DND-41 (cell line): ENCODE measurements at regions not wholly inside any gene's neighbourhood (a gene's known extent, or its start where the extent isn't known, plus 50 kb on each side); places are given as distances from the start of the nearest gene placed in this dataset.

Experiments used
- ATAC-seq: fragments of 200-7000 bp; cut with Tn5 transposase; 3 replicates; pipeline ENCODE4 v1.9.1; 2021; ENCODE audit warnings: low read depth; ENCODE audit not compliant: insufficient read depth
- DNase-seq: peaks from one replicate; pipeline ENCODE4 v3.0.0-alpha.2; 2020
- H2AFZ ChIP-seq: 2 replicates; pipeline ENCODE4 v1.6.0; 2012; ENCODE audit warnings: low read depth, low read length
- H3K27ac ChIP-seq: 2 replicates; pipeline ENCODE4 v1.5.1; 2012; ENCODE audit warnings: low read length, inconsistent platforms
- H3K27me3 ChIP-seq: fragments of 200-600 bp; sonication (generic); 2 replicates; pipeline ENCODE4 v1.6.0; 2012; ENCODE audit warnings: low read length, mild to moderate bottlenecking, inconsistent platforms; ENCODE audit not compliant: insufficient read depth, poor library complexity
- H3K36me3 ChIP-seq: 2 replicates; pipeline ENCODE4 v1.5.1; 2012; ENCODE audit warnings: low read length, inconsistent platforms; ENCODE audit not compliant: insufficient read depth
- H3K4me1 ChIP-seq: 2 replicates; pipeline ENCODE4 v1.5.1; 2012; ENCODE audit warnings: mild to moderate bottlenecking, low read length; ENCODE audit not compliant: insufficient read depth
- H3K4me2 ChIP-seq: 2 replicates; pipeline ENCODE4 v1.6.0; 2012; ENCODE audit warnings: mild to moderate bottlenecking, moderate library complexity, low read length, inconsistent platforms; ENCODE audit not compliant: insufficient read depth
- H3K4me3 ChIP-seq, 2 experiments: fragments of 200-600 bp in 1 of 2; shearing (Covaris generic) in 1 of 2; 2 replicates each; pipeline ENCODE4 v1.5.1; 2012 to 2016; ENCODE audit warnings: inconsistent platforms in 2 of 2, low read length in 2 of 2, mild to moderate bottlenecking in 2 of 2, low read depth in 1 of 2, moderate library complexity in 1 of 2
- H3K79me2 ChIP-seq: 2 replicates; pipeline ENCODE4 v1.6.0; 2012; ENCODE audit warnings: low read length, inconsistent platforms; ENCODE audit not compliant: insufficient read depth
- H3K9ac ChIP-seq: 2 replicates; pipeline ENCODE4 v1.6.0; 2012; ENCODE audit warnings: low read depth, mild to moderate bottlenecking, inconsistent platforms, low read length, moderate library complexity
- H3K9me3 ChIP-seq: 2 replicates; pipeline ENCODE4 v1.5.1; 2012; ENCODE audit warnings: low read length, moderate library complexity, mild to moderate bottlenecking, inconsistent platforms; ENCODE audit not compliant: insufficient read depth, severe bottlenecking
- H4K20me1 ChIP-seq: 2 replicates; pipeline ENCODE4 v1.6.0; 2012; ENCODE audit warnings: low read length; ENCODE audit not compliant: insufficient read depth
- EZH2 ChIP-seq: IDR thresholded peaks from 3 replicates; pipeline ENCODE4 v1.6.1; 2012; ENCODE audit warnings: borderline replicate concordance, low read depth, mild to moderate bottlenecking, moderate library complexity, low read length, inconsistent platforms; ENCODE audit not compliant: severe bottlenecking
- TF ChIP-seq, protein P1 (sequence below): IDR thresholded peaks from 2 replicates; pipeline ENCODE4 v1.5.1; 2012; ENCODE audit warnings: borderline replicate concordance, low read length, moderate library complexity, mild to moderate bottlenecking; ENCODE audit not compliant: poor library complexity, severe bottlenecking; ENCODE audit errors: extremely low read depth

DNA sequence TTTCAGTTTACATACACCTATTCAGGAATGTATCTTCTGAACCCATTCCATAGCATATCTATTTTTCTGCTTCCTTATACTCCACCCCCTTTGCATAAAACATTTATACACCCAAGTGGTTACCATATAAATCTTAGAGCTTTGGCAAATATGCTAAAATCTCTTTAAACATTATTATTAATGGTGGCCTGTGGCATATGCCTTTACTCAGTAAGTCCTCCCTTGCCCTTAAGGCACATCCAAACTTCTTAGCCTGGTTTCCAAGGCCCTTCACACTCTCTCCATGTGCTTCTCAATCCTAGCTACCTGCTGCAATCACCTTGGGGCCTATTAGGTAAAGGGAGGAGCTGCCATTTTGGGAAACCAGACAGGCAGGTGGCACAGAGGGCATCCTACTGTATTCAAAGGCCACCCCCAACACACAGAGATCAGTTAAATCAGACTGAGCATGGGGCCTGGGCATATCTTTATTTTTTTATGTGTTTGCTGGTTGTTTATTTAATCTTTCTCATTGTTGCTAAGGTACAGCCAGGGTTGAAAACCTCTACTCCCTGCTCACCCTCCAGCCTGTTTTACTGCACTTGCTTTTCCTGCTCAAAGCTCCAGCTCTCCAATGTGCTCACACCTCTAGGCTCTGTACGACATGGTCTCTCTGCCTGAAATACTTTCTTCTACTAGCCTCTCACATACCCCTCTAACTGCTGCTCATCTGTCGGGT, 242.8 kb upstream of the HNRNPA3 start:
- no peak for DNase-seq
- H2AFZ ChIP-seq: no peak overlapping the region
- H3K4me3 ChIP-seq: no peak overlapping the region
- no peak overlapping the region for H3K27ac ChIP-seq
- no peaks in the 10 kb centered on the region for H4K20me1 ChIP-seq
- TF ChIP-seq, protein P1, sequence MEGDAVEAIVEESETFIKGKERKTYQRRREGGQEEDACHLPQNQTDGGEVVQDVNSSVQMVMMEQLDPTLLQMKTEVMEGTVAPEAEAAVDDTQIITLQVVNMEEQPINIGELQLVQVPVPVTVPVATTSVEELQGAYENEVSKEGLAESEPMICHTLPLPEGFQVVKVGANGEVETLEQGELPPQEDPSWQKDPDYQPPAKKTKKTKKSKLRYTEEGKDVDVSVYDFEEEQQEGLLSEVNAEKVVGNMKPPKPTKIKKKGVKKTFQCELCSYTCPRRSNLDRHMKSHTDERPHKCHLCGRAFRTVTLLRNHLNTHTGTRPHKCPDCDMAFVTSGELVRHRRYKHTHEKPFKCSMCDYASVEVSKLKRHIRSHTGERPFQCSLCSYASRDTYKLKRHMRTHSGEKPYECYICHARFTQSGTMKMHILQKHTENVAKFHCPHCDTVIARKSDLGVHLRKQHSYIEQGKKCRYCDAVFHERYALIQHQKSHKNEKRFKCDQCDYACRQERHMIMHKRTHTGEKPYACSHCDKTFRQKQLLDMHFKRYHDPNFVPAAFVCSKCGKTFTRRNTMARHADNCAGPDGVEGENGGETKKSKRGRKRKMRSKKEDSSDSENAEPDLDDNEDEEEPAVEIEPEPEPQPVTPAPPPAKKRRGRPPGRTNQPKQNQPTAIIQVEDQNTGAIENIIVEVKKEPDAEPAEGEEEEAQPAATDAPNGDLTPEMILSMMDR: no peak
- TF ChIP-seq EZH2: no peak
- H3K79me2 ChIP-seq: no peaks in the 10 kb centered on the region
- H3K9ac ChIP-seq: no peak overlapping the region
- H3K4me1 ChIP-seq: no peaks in the 10 kb centered on the region
- no peaks in the 10 kb centered on the region for H3K9me3 ChIP-seq
- H3K27me3 ChIP-seq: peaks cover 38% of the 10 kb centered on the region
- ATAC-seq: no peak
- no peak overlapping the region for H3K4me2 ChIP-seq
- no peaks in the 10 kb centered on the region for H3K36me3 ChIP-seq

DNA sequence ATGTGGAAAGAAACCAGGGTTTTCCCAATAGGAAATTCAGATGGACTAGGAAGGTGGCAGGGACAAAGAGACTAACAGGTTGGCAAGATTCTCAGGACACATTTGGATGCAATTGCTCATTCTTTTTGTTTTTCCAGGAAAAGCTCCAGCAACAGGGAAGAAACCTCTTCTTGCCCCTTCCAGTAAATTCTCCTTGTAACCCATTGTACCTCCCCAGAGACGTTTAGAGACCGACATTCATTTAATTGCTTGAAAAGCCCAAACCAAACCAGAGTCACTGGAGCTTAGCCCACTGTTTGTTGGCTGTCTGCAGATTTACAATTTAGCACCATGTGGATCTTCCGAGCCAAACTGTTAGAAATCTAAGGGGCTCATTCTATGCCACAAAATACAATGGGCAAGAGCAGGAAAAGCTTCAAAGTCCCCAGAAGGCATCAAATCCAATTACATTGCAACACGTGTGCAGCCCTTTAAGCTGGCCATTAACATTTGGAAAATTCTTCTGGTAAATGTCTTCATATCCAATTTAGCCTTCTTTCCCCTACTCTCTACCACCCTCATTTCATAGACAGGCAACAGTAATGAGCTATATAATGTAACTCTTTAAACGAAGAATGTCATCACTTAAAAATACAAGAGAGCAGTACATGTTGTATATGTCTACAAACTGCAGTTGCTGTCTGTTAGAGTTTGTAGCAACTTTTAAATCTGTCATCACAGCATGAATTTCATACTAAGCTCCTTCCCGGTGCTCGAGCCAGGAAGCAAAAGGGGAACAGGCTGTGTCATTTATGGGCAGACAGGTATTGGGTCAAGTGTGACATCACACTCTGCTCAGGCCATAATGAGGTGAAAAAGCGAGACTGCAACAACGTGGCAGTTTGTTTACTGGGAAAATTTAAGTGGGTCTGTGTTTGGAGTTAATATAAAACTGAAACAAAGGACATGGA, 235.6 kb upstream of the HNRNPA3 start:
- Histone ChIP-seq H3K36me3 (no peaks in the 10 kb centered on the region), H3K9ac (no peak overlapping the region), H3K4me1 (no peaks in the 10 kb centered on the region), H3K27ac (no peak overlapping the region), H3K27me3 (peaks cover 25% of the 10 kb centered on the region), H4K20me1 (no peaks in the 10 kb centered on the region), H3K4me3 (no peak overlapping the region), H3K4me2 (no peak overlapping the region), H3K79me2 (no peaks in the 10 kb centered on the region), H2AFZ (no peak overlapping the region), H3K9me3 (no peaks in the 10 kb centered on the region)
- no peak for ATAC-seq
- TF ChIP-seq, protein P1: no peak
- TF ChIP-seq EZH2: no peak
- DNase-seq: no peak

DNA sequence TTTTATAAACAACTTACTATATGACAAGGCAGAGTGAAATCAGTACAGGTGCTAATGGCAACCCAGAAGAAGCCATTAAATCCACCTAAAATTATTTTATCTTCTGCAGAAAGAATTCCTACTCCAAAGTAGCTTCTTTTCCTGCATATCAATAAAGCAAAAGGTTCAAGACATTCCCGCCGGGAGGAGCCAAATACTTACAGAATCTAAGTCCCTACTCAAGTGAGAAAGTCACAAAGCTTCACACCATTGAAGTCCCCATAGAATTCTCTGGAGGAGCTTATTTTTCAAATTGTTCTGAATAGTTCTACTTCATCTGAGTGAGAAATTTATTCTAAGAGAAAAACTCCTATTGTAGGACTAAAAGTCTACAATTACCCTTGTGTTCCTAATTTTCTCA, 233.7 kb upstream of the HNRNPA3 start:
- H2AFZ ChIP-seq: no peak overlapping the region
- H4K20me1 ChIP-seq: no peaks in the 10 kb centered on the region
- H3K27ac ChIP-seq: no peak overlapping the region
- H3K4me2 ChIP-seq: no peak overlapping the region
- no peaks in the 10 kb centered on the region for H3K36me3 ChIP-seq
- TF ChIP-seq, protein P1: no peak
- TF ChIP-seq EZH2: no peak
- H3K4me3 ChIP-seq: no peak overlapping the region
- H3K9ac ChIP-seq: no peak overlapping the region
- H3K4me1 ChIP-seq: no peaks in the 10 kb centered on the region
- H3K27me3 ChIP-seq: peaks cover 14% of the 10 kb centered on the region
- no peaks in the 10 kb centered on the region for H3K9me3 ChIP-seq
- no peaks in the 10 kb centered on the region for H3K79me2 ChIP-seq
- DNase-seq (no peak), ATAC-seq (no peak)
